ENCODE measurements at regions not wholly inside any gene's neighbourhood (a gene's known extent, or its start where the extent isn't known, plus 50 kb on each side); places are given as distances from the start of the nearest gene placed in this dataset.

DNA sequence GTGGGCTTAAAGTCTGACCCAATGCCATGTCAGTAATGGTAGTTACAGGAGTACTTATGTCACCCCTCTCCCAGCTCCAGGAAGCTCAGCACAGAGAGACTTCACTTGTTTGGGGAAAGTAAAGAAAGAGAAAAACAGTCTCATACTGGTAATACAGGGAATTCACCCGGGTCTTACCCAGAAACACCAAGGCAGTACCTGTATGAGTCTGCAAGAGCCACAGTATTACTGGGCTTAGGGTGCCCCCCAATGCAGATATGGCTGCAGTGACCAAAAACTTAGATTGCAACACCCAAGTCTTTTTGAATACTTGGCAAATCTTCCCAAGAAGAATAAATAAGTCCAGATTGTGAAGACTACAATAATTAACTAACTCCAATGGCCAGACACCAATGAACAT is 622.1 kb downstream of the IGSF11 start:
- TF ChIP-seq, protein P1, sequence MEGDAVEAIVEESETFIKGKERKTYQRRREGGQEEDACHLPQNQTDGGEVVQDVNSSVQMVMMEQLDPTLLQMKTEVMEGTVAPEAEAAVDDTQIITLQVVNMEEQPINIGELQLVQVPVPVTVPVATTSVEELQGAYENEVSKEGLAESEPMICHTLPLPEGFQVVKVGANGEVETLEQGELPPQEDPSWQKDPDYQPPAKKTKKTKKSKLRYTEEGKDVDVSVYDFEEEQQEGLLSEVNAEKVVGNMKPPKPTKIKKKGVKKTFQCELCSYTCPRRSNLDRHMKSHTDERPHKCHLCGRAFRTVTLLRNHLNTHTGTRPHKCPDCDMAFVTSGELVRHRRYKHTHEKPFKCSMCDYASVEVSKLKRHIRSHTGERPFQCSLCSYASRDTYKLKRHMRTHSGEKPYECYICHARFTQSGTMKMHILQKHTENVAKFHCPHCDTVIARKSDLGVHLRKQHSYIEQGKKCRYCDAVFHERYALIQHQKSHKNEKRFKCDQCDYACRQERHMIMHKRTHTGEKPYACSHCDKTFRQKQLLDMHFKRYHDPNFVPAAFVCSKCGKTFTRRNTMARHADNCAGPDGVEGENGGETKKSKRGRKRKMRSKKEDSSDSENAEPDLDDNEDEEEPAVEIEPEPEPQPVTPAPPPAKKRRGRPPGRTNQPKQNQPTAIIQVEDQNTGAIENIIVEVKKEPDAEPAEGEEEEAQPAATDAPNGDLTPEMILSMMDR (IDR thresholded peaks at IDR 0.05 in 8 of 11, conservative IDR thresholded peaks at IDR 0.05 in 3 of 11) = no peak
- no peak for TF ChIP-seq POLR2AphosphoS5 (IDR thresholded peaks at IDR 0.05)

Measured in spleen (tissue), 7 donors.